C1 segment of cervical spinal cord (tissue), 14 donors: ENCODE measurements at regions not wholly inside any gene's neighbourhood (a gene's known extent, or its start where the extent isn't known, plus 50 kb on each side); places are given as distances from the start of the nearest gene placed in this dataset.

ENCODE experiments used
- DNase-seq, 14 donors: peaks; one replicate each; lab custom pipeline; 2025; lab: John Stamatoyannopoulos, UW

DNA sequence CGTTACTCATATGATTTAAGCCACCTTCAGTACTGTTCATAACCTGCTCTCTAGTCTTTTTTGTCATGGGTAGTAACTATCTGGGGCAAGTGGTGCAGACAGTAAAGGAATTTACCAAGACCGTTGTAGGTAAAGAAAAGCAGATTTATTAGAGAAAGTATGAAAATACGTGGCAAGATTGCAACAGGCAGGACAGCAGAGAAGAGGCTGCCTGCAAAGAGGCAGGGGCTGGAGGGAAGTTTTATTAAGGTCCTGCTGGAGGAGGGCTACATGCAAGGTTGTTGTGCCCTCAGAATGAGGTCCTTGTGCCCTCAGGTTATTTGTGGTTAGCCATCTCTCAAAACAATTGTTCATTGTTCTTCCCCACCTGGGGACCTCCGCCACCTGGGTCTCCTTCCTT lies 444.3 kb downstream of the BCKDHB start:
- no peak for DNase-seq

- no peak for DNase-seq
Observed at GRCh38 chr6:80550281-80550680, 443.8 kb downstream of the BCKDHB start.

- DNase-seq = no peak
Observed at GRCh38 chr6:80548532-80548931, 442.1 kb downstream of the BCKDHB start.

GRCh38 chr6:80547827-80548226 lies 441.4 kb downstream of the BCKDHB start:
- DNase-seq = no peak

GRCh38 chr6:80544976-80545722 lies 438.7 kb downstream of the BCKDHB start:
- DNase-seq = no peak

- peak in 1 of 14 donors; percentile 10 for DNase-seq
Observed at GRCh38 chr6:80544555-80544954, 438.1 kb downstream of the BCKDHB start.

DNA sequence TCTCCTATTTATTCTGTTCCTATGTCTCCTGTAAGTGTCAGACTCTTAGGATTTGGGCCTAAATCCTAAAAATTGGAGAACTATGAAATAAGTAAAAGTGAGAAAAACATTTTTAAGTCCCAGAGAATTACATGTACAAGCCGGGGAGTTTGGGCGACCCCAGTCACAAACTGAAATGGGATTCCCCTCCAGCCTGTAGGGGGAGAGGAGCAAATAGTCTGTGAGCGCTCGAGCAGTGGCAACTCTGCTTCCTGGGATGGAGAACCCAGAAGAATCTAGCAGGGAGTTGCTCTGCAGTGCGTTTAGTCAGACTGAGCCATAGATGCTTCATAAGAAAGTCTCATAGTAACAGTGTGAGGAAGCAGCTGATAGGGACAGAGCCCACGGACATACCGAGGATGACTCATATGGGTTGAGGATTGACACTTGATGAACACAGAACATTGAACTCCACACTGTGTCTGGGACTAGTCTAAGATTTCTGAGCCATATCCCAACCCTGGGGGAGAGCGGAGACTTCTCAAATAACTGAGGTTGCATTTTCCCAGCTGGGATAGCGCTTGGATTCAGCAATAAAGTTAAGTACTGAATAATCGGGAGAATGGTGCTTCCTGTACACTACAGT lies 437.2 kb downstream of the BCKDHB start:
- peak in 1 of 14 donors; percentile 7 for DNase-seq

GRCh38 chr6:80543151-80543550 lies 436.7 kb downstream of the BCKDHB start:
- DNase-seq = no peak

DNA sequence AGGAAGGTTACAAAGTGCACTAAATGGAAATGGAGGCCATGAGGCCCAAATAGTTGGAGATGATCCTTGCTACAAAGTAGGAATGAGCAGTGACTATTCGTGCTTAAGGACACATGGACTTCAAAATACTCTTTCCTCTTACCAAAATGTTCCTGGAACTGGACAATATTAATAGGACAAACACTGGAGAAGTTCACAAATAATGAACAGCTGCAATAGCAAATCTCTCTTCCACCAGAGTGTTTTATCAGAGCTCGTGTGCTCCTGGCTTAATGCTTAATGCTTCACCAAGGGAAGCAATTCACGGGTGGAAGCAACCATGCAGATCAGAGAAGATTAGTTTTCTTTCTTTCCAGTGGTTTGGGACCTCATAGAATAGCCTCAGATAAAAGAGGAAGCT lies 435.4 kb downstream of the BCKDHB start:
- no peak for DNase-seq

DNA sequence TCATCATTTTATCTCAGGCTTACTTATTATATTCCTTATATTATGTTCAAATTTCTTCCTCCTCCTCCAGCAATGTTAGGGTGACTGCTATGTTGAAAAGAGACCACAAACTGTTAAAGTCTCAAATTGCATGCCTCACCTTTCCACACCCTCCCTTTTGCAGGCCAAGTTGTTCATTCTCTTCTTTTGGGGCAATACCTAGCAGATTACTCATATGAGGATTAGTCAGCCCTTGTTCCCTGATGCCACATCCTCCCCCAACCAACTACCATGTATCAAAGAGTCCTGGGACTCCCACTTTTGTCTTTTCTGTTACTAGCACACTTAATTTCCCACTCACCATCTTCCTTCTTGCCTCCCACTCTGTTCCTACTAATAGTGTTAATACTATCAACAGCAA lies 434.7 kb downstream of the BCKDHB start:
- no peak for DNase-seq

GRCh38 chr6:80540700-80541099 lies 434.2 kb downstream of the BCKDHB start:
- DNase-seq = no peak

GRCh38 chr6:80537118-80537972 lies 430.9 kb downstream of the BCKDHB start:
- DNase-seq = no peak

DNA sequence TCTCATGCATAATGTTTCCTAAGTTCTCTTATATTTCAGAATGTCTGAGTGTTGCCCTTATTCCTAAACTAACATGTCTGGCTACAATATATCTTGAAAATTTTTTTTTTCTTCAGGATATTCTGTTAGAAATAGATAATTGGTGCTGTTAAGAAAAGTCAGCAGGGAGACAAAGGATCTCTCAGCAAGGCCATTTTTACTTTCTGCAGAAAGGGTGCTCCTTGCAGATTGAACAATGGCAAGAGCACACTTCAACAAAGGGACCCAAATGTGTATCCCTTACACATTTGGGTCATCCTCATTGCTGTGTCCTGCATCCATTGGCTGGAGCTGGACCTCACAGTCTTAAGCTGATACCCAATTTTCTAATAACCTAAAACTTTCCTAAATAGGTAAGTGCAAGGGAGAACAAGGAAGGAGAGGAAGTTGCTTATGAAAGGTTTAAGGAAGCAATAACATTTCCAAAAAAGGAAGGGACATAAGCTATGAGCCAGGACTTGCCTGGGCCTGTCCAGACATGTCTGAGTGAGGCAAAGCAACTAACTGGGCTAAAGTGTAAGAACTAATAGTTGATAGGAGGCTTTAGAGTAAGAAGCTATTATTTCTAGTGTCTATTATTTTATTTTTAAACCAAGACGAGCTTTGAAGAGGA lies 429.6 kb downstream of the BCKDHB start:
- no peak for DNase-seq

DNA sequence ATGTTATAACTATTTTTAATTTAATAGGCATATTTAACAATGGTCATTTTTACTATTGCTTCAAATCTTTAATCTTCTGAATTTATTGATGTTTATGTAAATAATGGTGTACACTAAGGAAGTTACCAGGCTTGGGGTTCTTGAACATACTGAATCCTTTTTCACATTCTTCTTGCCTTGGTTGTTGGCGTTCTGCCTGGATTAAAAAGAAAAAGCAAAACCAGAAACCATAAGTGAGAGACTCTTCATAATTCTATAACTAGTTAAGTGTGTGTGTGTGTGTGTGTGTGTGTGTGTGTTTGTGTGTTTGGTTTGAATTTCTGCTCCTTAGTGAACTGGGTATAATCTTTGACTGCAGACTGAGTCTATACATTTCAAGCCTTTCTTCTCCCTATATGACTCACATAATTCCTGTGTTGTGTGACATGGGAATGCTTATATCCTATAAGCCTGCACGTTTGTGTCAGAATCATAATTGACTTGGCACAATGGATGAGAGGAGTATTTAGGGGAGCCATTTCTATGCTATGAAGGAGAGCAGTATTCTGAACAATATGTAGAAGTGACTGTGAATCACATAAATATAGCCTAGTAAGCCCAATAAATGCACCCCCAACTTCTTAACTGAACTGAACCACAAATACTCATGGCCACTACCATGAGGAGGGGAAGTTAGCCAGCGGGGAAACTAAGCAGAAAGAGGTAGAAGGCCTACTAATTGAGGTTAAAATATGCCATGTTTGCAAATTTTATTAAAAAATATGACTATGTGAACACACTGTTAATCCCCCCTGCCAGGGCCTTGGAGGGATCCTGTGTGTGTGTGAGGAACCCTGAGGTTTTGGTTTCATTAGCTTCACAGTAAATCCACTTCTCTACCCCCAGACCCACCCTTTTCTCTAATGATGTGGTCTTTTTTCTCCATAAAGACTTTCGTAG lies 425.5 kb downstream of the BCKDHB start:
- no peak for DNase-seq

- DNase-seq = no peak
Observed at GRCh38 chr6:80530103-80530502, 423.6 kb downstream of the BCKDHB start.

DNA sequence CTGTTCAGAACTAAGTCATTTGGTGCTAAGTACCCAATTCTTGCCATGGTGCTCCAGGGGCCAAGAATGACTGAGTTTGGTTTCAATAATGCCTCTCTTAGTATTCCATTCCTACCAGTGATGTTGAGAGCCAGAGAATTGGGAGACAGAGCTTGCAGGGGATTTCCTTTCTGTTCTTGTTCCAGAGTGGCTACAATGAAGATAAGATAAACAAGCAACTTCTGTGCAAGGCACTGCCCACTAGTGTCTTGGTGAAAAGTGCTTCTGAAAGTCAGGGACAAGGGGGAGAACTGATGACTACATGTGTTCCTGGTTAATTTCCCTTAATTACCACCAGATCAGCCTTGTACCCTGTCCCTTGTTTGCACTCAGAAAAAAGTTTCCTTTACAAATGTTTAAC lies 421.6 kb downstream of the BCKDHB start:
- DNase-seq = no peak

- DNase-seq = no peak
Observed at GRCh38 chr6:80527552-80528052, 421.1 kb downstream of the BCKDHB start.

GRCh38 chr6:80523531-80523997 lies 417.1 kb downstream of the BCKDHB start:
- DNase-seq = peak in 1 of 14 donors; percentile 4

GRCh38 chr6:80523010-80523409 lies 416.5 kb downstream of the BCKDHB start:
- no peak for DNase-seq

GRCh38 chr6:80522576-80522975 lies 416.1 kb downstream of the BCKDHB start:
- no peak for DNase-seq
